ENCODE measurements at regions not wholly inside any gene's neighbourhood (a gene's known extent, or its start where the extent isn't known, plus 50 kb on each side); places are given as distances from the start of the nearest gene placed in this dataset.

DNA sequence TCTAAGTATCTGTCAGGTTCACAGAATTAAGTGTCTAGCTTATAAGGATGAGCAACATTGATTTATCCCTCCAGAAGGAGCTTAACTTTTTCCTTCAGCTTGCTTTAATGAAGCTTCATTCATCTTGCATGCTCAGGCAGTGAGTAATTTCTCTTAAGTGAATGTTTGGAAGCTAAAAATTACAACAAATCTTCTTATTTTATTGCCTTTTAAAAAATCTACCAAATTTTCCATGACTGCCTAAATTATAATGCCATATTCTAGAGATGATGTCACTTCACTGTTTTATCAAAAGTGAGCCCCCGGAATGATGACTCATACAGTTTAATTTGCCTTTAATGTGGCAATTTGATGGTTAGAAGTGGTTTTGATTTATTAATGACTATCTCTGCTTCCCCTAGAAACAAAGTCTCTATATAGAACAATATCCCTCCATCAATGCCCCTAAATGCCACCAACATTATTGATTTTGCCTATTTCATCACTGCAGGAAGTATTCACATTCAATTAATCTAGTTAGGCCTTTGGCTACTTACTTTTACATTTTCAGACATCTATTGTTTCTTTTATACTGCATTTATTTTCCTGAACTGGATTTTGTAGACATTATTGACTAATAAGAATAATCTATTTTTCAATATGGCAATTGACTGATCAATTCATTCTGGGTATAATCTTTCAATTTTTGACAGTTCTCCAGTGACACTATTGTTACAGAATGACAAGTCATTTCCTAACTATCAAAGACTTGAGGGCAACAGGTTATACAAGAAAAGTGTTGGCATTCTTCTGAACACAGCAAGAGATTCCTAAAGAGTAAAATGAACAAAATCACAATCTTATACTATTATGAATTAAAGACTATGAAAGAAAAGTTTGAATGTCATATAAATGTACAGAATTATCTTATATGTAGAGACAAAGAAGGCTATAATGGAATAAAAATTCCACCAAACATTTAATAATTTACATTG lies 139.3 kb upstream of the ODAD2 start:
- no peak overlapping the region for H3K4me3 ChIP-seq
- TF ChIP-seq EP300 (IDR thresholded peaks at IDR 0.05): no peak
- TF ChIP-seq, protein P1, sequence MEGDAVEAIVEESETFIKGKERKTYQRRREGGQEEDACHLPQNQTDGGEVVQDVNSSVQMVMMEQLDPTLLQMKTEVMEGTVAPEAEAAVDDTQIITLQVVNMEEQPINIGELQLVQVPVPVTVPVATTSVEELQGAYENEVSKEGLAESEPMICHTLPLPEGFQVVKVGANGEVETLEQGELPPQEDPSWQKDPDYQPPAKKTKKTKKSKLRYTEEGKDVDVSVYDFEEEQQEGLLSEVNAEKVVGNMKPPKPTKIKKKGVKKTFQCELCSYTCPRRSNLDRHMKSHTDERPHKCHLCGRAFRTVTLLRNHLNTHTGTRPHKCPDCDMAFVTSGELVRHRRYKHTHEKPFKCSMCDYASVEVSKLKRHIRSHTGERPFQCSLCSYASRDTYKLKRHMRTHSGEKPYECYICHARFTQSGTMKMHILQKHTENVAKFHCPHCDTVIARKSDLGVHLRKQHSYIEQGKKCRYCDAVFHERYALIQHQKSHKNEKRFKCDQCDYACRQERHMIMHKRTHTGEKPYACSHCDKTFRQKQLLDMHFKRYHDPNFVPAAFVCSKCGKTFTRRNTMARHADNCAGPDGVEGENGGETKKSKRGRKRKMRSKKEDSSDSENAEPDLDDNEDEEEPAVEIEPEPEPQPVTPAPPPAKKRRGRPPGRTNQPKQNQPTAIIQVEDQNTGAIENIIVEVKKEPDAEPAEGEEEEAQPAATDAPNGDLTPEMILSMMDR (IDR thresholded peaks at IDR 0.05): no peak
- no peak overlapping the region for H3K27ac ChIP-seq
- DNase-seq: no peak
- intact Hi-C loops (cut with DNase I; ENCODE audit: low total_unique reads): no loop called here
- peaks cover 0 to 6% (median 0%) of the 10 kb centered on the region in 4 donors for H3K36me3 ChIP-seq
- peaks cover 0 to 31% (median 14%) of the 10 kb centered on the region in 4 donors for H3K9me3 ChIP-seq
- no peaks in the 10 kb centered on the region for H3K4me1 ChIP-seq
- no peaks in the 10 kb centered on the region for H3K27me3 ChIP-seq
- WGBS, 5 donors: 71 to 88% (median 83%) methylated on average over 1 of the region's 1 CpG

GRCh38 chr10:28135258-28135657 lies 136.4 kb upstream of the ODAD2 start:
- intact Hi-C loops (cut with DNase I; ENCODE audit: low total_unique reads): no loop called here
- Histone ChIP-seq H3K27ac (no peak overlapping the region), H3K9me3 (peaks cover 0 to 36% (median 14%) of the 10 kb centered on the region in 4 donors), H3K4me3 (no peak overlapping the region), H3K27me3 (no peaks in the 10 kb centered on the region), H3K36me3 (peaks cover 0 to 11% (median 0%) of the 10 kb centered on the region in 4 donors), H3K4me1 (no peaks in the 10 kb centered on the region)
- TF ChIP-seq POLR2A (IDR thresholded peaks at IDR 0.05) (no peak), EP300 (IDR thresholded peaks at IDR 0.05) (no peak), POLR2AphosphoS5 (IDR thresholded peaks at IDR 0.05) (no peak)
- TF ChIP-seq, protein P1 (IDR thresholded peaks at IDR 0.05): no peak
- no peak for DNase-seq

- Histone ChIP-seq H3K4me3 (no peak overlapping the region), H3K4me1 (no peaks in the 10 kb centered on the region), H3K27ac (no peak overlapping the region), H3K27me3 (no peaks in the 10 kb centered on the region), H3K9me3 (peaks cover 0 to 10% (median 0%) of the 10 kb centered on the region in 4 donors), H3K36me3 (peaks cover 0 to 15% (median 0%) of the 10 kb centered on the region in 4 donors)
- no peak for TF ChIP-seq EP300 (IDR thresholded peaks at IDR 0.05)
- TF ChIP-seq POLR2A (IDR thresholded peaks at IDR 0.05): no peak
- TF ChIP-seq, protein P1 (IDR thresholded peaks at IDR 0.05): no peak
- TF ChIP-seq POLR2AphosphoS5 (IDR thresholded peaks at IDR 0.05): no peak
- intact Hi-C loops (cut with DNase I; ENCODE audit: low total_unique reads): no loop called here
- no peak for DNase-seq
- 67 to 79% (median 72%) methylated on average over 3 of the region's 3 CpGs for WGBS, 5 donors
These were observed 131.4 kb upstream of the ODAD2 start for GRCh38 chr10:28130267-28130666.

DNA sequence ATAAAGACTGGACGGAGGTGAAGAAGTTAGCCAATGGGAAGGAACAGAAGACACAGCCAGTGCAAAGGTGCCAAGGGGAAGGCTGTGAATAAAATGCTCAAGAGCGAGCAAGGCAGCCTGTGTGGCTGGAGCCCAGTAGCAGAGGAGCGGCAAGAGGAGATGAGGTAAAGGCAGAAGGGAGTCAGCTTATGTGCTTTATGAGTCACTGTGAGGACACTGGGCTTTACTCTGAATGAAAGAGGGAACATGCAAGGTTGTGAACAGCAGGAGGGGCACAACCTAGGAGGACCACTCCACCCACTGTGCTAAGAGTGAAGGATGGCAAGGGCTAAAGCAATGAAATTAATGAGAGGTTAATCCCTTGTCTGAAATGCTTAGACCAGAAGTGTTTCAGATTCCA lies 129.0 kb upstream of the ODAD2 start:
- no peak overlapping the region for H3K27ac ChIP-seq
- H3K4me1 ChIP-seq: no peaks in the 10 kb centered on the region
- DNase-seq: no peak
- intact Hi-C loops (cut with DNase I; ENCODE audit: low total_unique reads): no loop called here
- no peak overlapping the region for H3K4me3 ChIP-seq
- peaks cover 0 to 2% (median 0%) of the 10 kb centered on the region in 4 donors for H3K9me3 ChIP-seq
- peaks cover 0 to 25% (median 3%) of the 10 kb centered on the region in 4 donors for H3K36me3 ChIP-seq
- WGBS, 5 donors: 92 to 100% (median 99%) methylated on average over 3 of the region's 3 CpGs
- no peaks in the 10 kb centered on the region for H3K27me3 ChIP-seq
- TF ChIP-seq POLR2A (IDR thresholded peaks at IDR 0.05) (no peak), POLR2AphosphoS5 (IDR thresholded peaks at IDR 0.05) (no peak), EP300 (IDR thresholded peaks at IDR 0.05) (no peak)
- TF ChIP-seq, protein P1 (IDR thresholded peaks at IDR 0.05): no peak
